Stimulated activated naive CD8-positive, alpha-beta T cell treated with anti-CD3 and anti-CD28 coated beads, Interleukin-15, Interleukin-2, amounts not matched to agents 100 ng/mL and 50 ng/mL, for 24 hours (primary cell): ENCODE measurements at regions not wholly inside any gene's neighbourhood (a gene's known extent, or its start where the extent isn't known, plus 50 kb on each side); places are given as distances from the start of the nearest gene placed in this dataset.

Experiments
- H3K27ac Mint-ChIP-seq: one replicate; pipeline ENCODE4 v1.8.0; 2021; ENCODE audit warnings: mild to moderate bottlenecking, mixed read lengths
- H3K27me3 Mint-ChIP-seq: one replicate; pipeline ENCODE4 v1.8.0; 2021; ENCODE audit warnings: mixed read lengths
- H3K36me3 Mint-ChIP-seq: one replicate; pipeline ENCODE4 v1.8.0; 2021; ENCODE audit warnings: low read depth, mixed read lengths
- H3K4me1 Mint-ChIP-seq: one replicate; pipeline ENCODE4 v1.8.0; 2021; ENCODE audit warnings: low read depth, mixed read lengths
- H3K4me3 Mint-ChIP-seq: one replicate; pipeline ENCODE4 v1.8.0; 2021; ENCODE audit warnings: mild to moderate bottlenecking, mixed read lengths
- H3K9me3 Mint-ChIP-seq: one replicate; pipeline ENCODE4 v1.8.0; 2021; ENCODE audit warnings: mixed read lengths

DNA sequence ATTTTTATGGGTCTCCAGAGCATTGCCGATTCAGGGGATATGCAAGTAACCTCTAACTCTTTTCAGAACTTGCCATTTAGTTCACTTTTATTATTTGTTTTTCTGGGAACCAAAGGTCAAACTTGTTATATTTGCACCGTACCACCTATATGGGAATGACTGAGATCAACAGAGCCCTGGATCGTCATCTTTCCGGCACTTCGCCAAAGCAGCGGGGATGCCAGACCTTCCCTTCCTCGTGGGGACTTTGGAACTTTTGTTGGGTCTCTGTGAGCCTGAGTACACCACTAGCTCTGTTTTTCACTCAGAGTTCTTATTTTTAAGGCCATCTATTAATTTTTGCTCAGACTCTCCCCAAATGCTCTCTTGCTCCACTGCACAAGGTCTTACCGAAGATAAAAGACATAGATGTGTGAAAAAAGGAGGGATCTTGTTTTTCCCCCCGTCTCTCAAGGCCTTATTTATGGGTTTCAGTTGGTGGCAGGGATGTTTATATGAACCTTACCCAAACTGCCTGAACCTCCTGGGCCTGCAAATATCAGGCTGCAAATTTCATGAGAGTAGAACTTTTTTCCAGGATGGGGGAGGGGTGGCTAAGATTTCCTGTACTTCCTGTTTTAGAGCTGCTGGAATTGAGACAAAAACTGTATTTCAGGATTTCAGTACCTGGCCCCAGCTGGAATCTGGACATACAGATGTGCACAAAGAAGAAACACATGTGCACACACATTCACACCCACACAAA is 350.3 kb downstream of the HRH4 start:
- Mint-ChIP-seq H3K4me1 (no peaks in the 10 kb centered on the region), H3K27me3 (peaks cover 6% of the 10 kb centered on the region), H3K9me3 (peaks cover 6% of the 10 kb centered on the region), H3K36me3 (no peaks in the 10 kb centered on the region), H3K27ac (no peak overlapping the region), H3K4me3 (no peak overlapping the region)

DNA sequence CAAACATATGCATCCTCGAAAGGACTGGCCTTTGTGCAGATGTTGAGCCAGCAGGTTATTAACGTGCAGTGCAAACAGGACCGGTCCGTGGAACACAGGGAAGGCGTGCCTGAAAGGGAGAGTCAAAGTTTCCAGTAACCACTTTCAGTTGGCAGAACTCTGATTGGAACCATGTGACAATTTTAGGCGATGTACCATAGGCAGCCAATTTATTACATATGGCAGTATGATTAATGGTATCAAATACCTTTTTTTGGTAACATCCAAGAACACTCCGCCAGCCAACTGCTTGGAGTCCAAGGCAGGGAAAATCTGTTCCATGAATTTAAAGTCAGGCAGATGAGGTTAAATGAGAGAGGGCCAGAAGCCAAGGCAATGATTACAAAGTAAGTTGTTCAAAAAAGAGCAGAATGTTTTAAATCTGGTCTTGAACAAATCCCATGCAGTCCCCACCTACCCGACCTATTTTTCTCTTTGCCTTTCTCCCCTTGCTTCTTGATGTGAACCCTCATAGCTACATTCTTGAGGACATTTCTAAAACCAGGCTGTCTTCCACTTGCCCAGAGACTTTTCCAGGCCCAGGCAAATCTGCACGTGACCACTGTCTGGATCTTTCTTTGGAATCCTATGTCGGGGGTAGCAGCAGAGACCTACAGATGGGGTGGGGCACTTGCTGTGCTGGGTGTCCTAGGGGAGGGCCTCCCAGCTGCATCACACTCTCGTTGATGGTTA is 351.7 kb downstream of the HRH4 start:
- Mint-ChIP-seq H3K4me3 (no peak overlapping the region), H3K4me1 (no peaks in the 10 kb centered on the region), H3K27me3 (peaks cover 6% of the 10 kb centered on the region), H3K9me3 (peaks cover 6% of the 10 kb centered on the region), H3K27ac (no peak overlapping the region), H3K36me3 (no peaks in the 10 kb centered on the region)

DNA sequence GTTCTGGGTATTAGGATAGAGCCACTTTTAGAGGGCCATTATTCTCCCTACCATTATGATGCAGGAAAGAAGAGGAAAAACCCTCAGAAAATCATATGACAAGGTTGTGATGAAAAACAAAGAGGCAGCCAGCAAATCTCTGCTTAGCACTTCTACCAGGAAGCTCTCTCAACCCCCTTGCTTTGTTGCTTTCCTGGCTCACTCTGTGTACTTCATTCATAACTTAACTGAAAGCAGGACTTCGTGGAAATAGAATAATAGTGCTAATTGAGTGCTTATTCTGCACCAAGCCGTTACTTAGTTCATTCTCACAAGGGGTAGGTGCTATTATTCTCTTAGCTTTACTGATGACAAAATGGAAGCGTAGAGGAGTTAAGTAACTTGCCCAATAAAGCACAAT is 354.1 kb downstream of the HRH4 start:
- Mint-ChIP-seq H3K27me3 (peaks cover 6% of the 10 kb centered on the region), H3K27ac (no peak overlapping the region), H3K4me1 (no peaks in the 10 kb centered on the region), H3K4me3 (no peak overlapping the region), H3K9me3 (no peaks in the 10 kb centered on the region), H3K36me3 (no peaks in the 10 kb centered on the region)

DNA sequence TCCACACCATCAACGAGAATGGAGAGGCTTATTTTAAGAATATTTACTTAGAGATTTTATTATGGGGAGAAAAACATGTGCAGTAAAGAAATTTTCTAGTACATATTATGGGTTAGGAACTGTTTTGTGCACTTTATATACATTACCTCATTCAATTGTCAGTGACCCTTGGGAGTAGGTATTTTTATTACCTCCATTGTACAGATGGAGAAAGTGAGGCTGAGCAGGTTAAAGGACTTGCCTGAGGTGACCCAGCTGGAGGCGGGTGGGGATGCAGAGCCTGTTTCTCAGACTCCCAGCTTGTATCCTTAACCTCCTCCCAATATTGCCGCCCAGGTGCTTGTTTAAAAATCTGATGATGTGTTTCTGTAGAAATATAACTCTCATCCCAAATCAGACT is 356.7 kb downstream of the HRH4 start:
- H3K27me3 Mint-ChIP-seq = peaks cover 6% of the 10 kb centered on the region
- no peaks in the 10 kb centered on the region for H3K9me3 Mint-ChIP-seq
- no peaks in the 10 kb centered on the region for H3K36me3 Mint-ChIP-seq
- H3K4me1 Mint-ChIP-seq = no peaks in the 10 kb centered on the region
- no peak overlapping the region for H3K4me3 Mint-ChIP-seq
- H3K27ac Mint-ChIP-seq = no peak overlapping the region

DNA sequence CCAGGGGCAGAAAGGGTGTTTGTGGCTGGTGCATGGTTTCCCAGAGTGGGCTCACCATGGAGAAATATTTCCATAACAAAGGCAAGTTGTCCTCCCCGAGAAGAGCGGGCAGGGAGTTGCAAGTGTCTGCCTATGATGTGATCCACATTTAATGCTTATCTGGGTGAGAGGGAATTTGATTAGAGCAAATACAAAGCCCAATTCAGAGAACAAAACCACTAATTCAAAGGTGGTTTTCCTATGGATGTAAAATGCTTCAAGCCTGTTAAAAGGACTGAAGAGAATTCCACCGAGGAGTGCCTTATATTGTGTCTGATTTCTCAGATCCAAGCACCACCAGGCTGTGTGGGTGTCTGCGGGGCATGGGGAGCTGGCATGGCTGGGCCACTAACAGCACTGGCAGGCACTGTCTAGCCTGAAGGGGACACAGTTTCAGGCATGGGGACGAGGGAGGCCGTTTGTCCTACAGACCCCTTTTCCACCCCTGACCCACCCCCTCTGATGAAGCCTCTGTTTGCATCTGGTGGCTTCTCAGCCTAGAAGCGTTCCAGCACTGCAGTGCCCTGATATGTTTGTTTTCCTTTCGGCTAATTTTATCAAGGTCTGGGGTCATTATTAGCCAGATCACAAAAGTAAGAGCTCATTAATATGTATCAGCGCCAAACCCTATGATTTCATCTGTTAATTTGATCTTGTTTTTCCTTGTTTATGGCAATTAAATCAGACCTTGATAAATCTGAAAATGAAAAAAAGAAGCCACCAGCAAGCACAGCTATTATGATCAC is 357.3 kb downstream of the HRH4 start:
- Mint-ChIP-seq H3K36me3 (no peaks in the 10 kb centered on the region), H3K27ac (no peak overlapping the region), H3K4me3 (no peak overlapping the region), H3K9me3 (no peaks in the 10 kb centered on the region), H3K4me1 (no peaks in the 10 kb centered on the region), H3K27me3 (peaks cover 6% of the 10 kb centered on the region)

DNA sequence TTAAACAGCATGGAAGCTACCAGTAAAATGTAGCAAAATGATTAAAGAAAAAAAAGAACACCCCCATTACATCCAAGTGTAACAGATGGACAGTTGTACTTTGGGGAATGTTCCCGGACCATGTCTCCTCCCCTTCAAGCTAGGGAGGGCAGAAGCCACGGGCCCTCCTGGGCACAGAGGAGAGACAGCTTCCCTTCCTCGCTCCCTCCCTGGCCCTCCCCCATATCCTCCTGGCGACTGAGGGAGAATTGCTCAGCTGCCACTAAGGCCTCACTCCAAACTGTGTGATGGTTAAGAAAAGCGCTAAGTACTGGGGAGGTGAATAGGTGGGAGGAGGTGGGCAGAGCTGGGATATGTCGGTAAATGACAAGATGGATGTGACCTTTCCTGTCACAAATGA is 358.0 kb downstream of the HRH4 start:
- Mint-ChIP-seq H3K27me3 (peaks cover 6% of the 10 kb centered on the region), H3K27ac (no peak overlapping the region), H3K4me1 (no peaks in the 10 kb centered on the region), H3K36me3 (no peaks in the 10 kb centered on the region), H3K4me3 (no peak overlapping the region), H3K9me3 (no peaks in the 10 kb centered on the region)

DNA sequence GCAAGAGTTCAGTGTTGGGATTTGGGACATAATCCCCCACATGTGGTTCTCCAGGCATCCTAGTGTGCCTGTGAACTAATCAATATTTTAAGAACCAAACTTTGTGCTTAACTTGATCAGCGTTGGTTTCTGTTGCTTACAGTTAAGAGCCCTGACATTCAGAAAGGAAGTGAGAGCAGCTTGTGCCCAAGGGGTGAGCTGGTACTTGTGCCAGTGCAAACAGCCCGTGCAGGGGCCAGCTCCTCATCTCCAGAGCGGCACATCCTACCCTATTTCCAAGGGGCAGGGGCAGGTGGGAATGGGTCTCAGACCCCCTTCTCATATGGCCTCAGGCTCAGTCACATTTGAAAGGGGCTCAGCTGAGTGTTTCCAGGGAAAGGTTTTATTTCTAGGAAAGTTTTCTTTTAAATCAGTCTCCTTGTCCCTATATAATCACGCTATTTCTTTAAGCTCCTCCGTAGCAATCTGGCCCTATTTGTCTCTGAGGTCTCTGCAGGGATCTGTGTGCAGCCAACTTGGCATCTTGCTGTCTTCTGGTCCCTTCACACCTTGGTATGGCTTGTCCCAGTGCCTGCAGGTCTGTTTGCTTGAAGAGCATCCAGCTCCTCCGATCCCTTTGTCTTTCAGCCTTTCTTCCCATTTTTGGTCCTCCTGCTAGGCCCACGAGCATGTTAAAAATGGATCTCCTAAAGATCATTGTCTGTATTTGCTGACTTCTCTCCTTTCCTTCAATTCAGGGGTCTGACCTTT is 358.9 kb downstream of the HRH4 start:
- Mint-ChIP-seq H3K4me3 (no peak overlapping the region), H3K4me1 (no peaks in the 10 kb centered on the region), H3K9me3 (no peaks in the 10 kb centered on the region), H3K36me3 (no peaks in the 10 kb centered on the region), H3K27me3 (peaks cover 6% of the 10 kb centered on the region), H3K27ac (no peak overlapping the region)

DNA sequence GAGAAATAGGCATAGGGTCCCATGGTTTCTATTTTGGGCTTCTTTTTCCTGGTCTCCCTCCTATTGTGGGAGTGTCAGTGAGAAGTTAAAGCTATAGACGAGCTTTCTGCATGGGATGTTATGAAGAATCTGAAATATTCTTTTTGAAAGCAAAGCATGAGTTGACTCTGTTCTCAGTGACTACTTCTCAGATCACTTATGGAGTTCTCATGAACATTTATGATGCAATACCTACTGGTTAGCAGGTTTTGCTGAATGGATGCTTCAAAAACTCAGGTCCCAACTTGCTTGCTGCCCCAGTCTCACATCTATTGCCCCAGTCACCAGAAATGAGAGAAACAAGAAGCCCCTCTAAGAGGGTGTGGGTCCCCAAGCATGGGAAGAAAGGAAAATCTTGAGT is 365.0 kb downstream of the HRH4 start:
- Mint-ChIP-seq H3K9me3 (no peaks in the 10 kb centered on the region), H3K27ac (no peak overlapping the region), H3K4me1 (no peaks in the 10 kb centered on the region), H3K27me3 (peaks cover 4% of the 10 kb centered on the region), H3K36me3 (no peaks in the 10 kb centered on the region), H3K4me3 (no peak overlapping the region)

DNA sequence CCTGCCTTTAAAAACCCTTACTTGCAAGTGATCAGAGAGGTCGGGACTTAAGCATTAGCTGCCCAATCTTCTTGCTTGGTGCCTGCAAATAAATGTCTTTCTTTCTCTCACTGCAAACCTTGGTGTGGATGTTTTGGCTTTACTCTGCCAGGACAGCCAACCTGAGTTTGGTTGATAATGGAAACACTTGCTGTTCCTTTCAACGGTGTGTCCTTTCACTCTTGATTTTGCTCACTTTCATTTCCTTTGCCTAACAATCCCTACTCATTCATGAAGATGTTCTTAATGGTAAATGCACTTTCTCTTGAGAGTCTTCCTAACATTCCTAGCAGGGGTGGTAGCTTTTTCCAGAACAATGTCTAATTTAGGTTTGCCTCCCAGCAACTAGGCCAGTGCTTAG is 366.2 kb downstream of the HRH4 start:
- Mint-ChIP-seq H3K36me3 (no peaks in the 10 kb centered on the region), H3K4me3 (no peak overlapping the region), H3K9me3 (no peaks in the 10 kb centered on the region), H3K4me1 (no peaks in the 10 kb centered on the region), H3K27ac (no peak overlapping the region), H3K27me3 (peaks cover 5% of the 10 kb centered on the region)

DNA sequence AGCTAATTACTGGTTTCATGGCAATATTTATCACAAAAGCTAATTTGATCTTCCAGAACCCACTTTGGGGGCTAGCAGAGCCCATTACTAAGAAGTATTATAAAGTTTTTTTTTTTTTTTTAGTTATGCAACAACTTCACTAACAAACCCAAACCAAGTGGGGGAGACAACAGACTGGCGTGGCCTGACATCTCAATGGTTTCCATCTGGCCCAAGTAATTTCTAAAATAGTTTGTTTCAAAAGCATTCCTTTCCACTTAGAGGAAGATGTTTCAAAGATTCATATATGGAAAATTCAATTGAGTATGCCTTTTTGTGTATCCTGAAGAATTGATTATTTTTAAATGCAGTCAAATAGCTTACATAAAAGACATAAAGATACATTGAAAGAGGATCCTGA is 367.1 kb downstream of the HRH4 start:
- H3K27me3 Mint-ChIP-seq = peaks cover 6% of the 10 kb centered on the region
- no peaks in the 10 kb centered on the region for H3K36me3 Mint-ChIP-seq

DNA sequence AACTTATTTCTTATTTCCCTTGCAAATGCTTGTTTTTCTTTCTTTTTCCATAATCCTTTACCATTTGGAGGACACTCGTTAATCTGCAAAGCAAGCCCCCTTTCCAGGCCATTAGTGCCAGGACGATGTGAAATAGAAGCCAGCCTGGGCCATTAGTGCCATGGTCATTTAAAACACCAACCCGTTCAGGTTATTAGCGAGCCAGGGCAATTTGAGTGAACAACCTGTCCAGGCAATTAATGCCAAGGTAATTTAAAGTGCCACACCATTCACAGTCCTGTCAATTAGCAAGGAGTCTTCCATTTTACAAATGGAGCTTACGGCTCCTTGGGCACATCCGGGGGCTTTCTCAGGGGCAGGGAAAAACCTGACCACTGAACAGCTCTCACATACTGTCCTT is 370.6 kb downstream of the HRH4 start:
- no peaks in the 10 kb centered on the region for H3K36me3 Mint-ChIP-seq
- H3K4me3 Mint-ChIP-seq = no peak overlapping the region
- peaks cover 16% of the 10 kb centered on the region for H3K27me3 Mint-ChIP-seq

More for the DNA sequence above, 367.1 kb downstream of the HRH4 start:
- Mint-ChIP-seq H3K27ac (no peak overlapping the region), H3K9me3 (no peaks in the 10 kb centered on the region), H3K4me1 (no peaks in the 10 kb centered on the region), H3K4me3 (no peak overlapping the region)

DNA sequence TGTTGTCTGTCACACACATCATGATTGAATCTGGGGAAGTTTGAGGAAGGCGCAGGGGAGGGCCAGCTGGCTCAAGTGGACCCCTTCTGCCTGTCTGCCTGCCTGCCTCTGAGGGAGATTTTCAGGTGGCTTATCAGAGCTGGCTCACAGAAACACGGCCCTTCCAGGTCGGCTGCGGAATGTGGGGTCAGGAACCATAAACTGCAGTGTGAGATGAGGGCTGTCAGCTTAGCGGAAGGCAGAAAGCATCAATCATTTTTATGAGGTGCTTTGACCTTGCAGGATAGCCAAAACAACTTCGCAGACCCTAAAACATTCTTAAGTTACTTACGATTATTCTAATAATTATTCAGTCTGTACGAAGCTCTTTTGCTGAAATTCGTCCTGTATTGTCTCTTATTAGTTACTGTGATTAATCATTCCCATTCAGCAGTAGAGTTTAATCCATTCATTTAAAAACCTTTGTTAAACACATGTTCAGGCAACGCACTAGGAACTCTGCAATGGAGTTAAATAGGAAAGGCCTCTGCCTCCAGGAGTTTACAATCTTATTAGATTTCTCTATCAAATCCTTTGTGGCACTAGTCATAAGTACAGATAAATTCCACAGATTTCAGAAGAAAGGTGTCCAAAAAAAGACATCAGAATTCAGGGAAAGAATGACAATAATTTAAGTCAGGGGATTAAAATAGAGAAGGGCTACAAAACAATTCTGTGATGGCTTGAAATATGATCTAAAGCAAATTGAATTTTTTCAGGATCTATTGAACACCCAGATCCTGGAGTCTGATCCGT is 371.6 kb downstream of the HRH4 start:
- Mint-ChIP-seq H3K36me3 (no peaks in the 10 kb centered on the region), H3K4me1 (no peaks in the 10 kb centered on the region), H3K9me3 (no peaks in the 10 kb centered on the region), H3K27me3 (peaks cover 12% of the 10 kb centered on the region), H3K27ac (no peak overlapping the region), H3K4me3 (no peak overlapping the region)

More for the DNA sequence above, 370.6 kb downstream of the HRH4 start:
- H3K9me3 Mint-ChIP-seq = no peaks in the 10 kb centered on the region
- H3K4me1 Mint-ChIP-seq = no peaks in the 10 kb centered on the region
- no peak overlapping the region for H3K27ac Mint-ChIP-seq

DNA sequence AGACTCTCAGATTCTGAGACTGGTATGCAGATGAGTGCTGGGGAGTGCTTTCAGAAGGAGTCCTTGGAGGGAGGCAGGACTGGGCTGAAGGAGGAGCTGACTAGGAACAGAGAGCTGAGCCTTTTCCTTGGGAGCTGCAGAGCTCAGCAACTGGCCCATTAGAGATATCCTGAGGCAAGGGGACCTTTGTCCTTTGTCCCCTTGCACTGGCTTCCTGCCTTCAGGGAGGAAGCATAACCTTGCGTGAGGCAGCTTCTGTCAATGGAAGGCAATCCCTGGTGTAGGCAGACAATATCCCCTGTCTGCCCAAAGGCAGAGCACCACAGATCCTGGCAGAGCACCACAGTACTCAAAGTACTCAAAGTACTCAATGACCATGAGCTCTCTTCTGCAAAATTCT is 375.3 kb downstream of the HRH4 start:
- no peaks in the 10 kb centered on the region for H3K36me3 Mint-ChIP-seq

DNA sequence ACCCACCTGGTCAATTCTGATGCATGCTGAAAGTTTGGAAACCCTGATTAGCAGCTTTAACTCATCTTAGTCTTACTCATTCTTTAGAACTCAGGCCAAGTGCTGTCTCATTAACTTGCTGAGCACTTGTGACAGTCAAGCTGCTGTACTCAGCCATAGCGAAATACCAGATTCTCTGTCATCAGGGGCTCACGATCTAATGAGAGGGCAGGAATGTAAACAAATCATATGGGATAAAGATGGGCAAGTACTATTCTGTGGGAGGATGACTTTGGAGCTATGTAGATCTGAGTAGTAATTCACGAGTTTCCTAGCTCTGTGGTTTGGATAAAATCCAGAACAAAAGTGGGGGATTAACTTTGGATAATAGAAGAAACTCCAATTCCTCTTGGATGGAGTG is 376.6 kb downstream of the HRH4 start:
- peaks cover 10% of the 10 kb centered on the region for H3K27me3 Mint-ChIP-seq
- no peak overlapping the region for H3K4me3 Mint-ChIP-seq
- no peaks in the 10 kb centered on the region for H3K9me3 Mint-ChIP-seq
- H3K36me3 Mint-ChIP-seq = no peaks in the 10 kb centered on the region
- no peak overlapping the region for H3K27ac Mint-ChIP-seq
- no peaks in the 10 kb centered on the region for H3K4me1 Mint-ChIP-seq

More for the DNA sequence above, 375.3 kb downstream of the HRH4 start:
- Mint-ChIP-seq H3K9me3 (no peaks in the 10 kb centered on the region), H3K27me3 (peaks cover 12% of the 10 kb centered on the region), H3K27ac (no peak overlapping the region), H3K4me1 (no peaks in the 10 kb centered on the region), H3K4me3 (no peak overlapping the region)
